Activated CD4-positive, alpha-beta T cell treated with anti-CD3 and anti-CD28 coated beads for 4 hours (primary cell): ENCODE measurements at regions not wholly inside any gene's neighbourhood (a gene's known extent, or its start where the extent isn't known, plus 50 kb on each side); places are given as distances from the start of the nearest gene placed in this dataset.

ENCODE experiments used
- DNase-seq, 2 donors: peaks; one replicate each; pipeline ENCODE4 v3.0.0-alpha.2; 2020

GRCh38 chr15:36498916-36499315 is 80.5 kb upstream of the CDIN1 start:
- DNase-seq = no peak

- DNase-seq = no peak
Observed at GRCh38 chr15:36499412-36500389, 79.7 kb upstream of the CDIN1 start.

DNA sequence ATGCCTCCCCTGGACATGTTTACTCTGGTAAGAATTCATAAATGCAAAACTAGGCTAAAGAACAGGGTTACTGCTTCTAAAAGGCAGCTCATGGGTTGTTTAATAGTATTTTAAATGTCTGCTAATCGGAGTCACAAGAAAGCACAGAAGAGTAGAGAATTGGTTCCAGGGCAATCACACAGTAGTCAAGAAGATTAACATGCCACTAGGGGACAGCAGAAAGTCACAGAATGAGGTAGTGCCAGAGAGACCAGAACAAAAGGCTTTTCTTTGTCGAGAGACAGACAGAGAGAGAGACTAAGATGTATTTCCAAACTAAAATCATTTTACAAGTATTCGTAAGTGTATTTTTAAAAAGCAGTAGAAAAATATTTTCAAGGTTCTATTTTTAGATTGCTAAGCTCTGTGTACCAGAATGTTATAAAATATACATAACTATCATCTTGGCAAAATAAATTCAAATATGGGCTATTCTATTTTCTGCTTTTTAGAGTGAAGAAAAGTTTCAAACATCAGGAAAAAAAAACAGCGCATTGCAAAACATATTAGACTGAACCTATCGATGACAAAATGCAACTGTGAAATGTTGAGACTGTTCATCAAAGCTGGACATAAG is 78.3 kb upstream of the CDIN1 start:
- DNase-seq = no peak

- no peak for DNase-seq
Observed at GRCh38 chr15:36502509-36502908, 76.9 kb upstream of the CDIN1 start.

GRCh38 chr15:36506733-36507356 is 72.6 kb upstream of the CDIN1 start:
- no peak for DNase-seq

- no peak for DNase-seq
Observed at GRCh38 chr15:36507458-36507857, 72.0 kb upstream of the CDIN1 start.

GRCh38 chr15:36511594-36511993 is 67.8 kb upstream of the CDIN1 start:
- no peak for DNase-seq

- DNase-seq = no peak
Observed at GRCh38 chr15:36517758-36518157, 61.7 kb upstream of the CDIN1 start.

DNA sequence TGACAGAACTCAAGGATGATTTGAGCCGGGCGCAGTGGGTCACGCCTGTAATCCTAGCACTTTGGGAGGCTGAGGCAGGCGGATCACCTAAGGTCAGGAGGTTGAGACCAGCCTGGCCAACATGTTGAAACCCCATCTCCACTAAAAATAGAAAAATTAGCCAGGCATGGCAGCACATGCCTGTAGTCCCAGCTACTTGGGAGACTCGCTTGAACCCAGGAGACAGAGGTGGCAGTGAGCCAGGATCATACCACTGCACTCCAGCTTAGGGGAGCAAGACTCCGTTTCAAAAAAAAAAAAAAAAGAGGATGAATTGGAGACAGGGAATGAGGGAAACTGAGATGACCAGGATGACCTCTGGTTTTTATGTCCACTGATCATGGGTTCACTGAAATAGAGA is 60.4 kb upstream of the CDIN1 start:
- DNase-seq = no peak

DNA sequence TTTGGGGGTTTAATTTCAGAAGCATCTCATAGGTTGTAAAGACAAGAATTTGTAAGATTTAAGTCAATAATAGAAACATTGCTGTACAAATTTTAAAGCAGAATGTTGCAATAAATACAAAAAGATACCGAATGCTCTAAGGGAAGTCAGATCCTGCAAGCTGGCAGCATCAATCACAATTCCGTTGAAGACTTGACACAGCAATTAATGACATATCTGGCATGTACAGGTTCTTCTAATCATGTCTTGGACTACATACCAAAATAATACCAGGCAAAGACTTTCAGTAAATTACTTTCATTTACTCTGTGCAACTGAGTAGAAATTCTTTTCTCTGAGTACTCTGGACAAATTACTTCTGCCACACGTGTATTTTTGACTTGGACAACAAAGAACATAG is 54.0 kb upstream of the CDIN1 start:
- DNase-seq = no peak

- DNase-seq = no peak
Observed at GRCh38 chr15:36527235-36528162, 51.9 kb upstream of the CDIN1 start.

- DNase-seq = no peak
Observed at GRCh38 chr15:36529296-36530011, 50.0 kb upstream of the CDIN1 start.
